ENCODE measurements at regions not wholly inside any gene's neighbourhood (a gene's known extent, or its start where the extent isn't known, plus 50 kb on each side); places are given as distances from the start of the nearest gene placed in this dataset.
A peak's percentile ranks its signal among the peaks of the same experiment; 100 is the strongest.

GRCh38 chr5:5930561-5930960 lies 447.8 kb downstream of the MED10 start:
- no peak for DNase-seq

- no peak for DNase-seq
These were observed 448.9 kb downstream of the MED10 start for GRCh38 chr5:5929291-5930020.

GRCh38 chr5:5925191-5925590 lies 453.2 kb downstream of the MED10 start:
- DNase-seq, result no peak

GRCh38 chr5:5919411-5919810 lies 458.9 kb downstream of the MED10 start:
- no peak for DNase-seq

- DNase-seq, result no peak
These were observed 471.6 kb downstream of the MED10 start for GRCh38 chr5:5906778-5907177.

- no peak for DNase-seq
These were observed 473.2 kb downstream of the MED10 start for GRCh38 chr5:5905186-5905585.

GRCh38 chr5:5904113-5904512 lies 474.2 kb downstream of the MED10 start:
- no peak for DNase-seq

- DNase-seq, result no peak
These were observed 475.4 kb downstream of the MED10 start for GRCh38 chr5:5902678-5903646.

- no peak for DNase-seq
These were observed 477.9 kb downstream of the ICE1 start for GRCh38 chr5:5900350-5900749.

GRCh38 chr5:5899716-5900115 lies 477.2 kb downstream of the ICE1 start:
- no peak for DNase-seq

GRCh38 chr5:5888284-5888683 lies 465.8 kb downstream of the ICE1 start:
- no peak for DNase-seq

GRCh38 chr5:5887833-5888232 lies 465.4 kb downstream of the ICE1 start:
- DNase-seq, result no peak

GRCh38 chr5:5886812-5887486 lies 464.5 kb downstream of the ICE1 start:
- peak; percentile 77 for DNase-seq

- DNase-seq, result no peak
These were observed 463.9 kb downstream of the ICE1 start for GRCh38 chr5:5886353-5886752.

- no peak for DNase-seq
These were observed 463.3 kb downstream of the ICE1 start for GRCh38 chr5:5885782-5886181.

- no peak for DNase-seq
These were observed 462.1 kb downstream of the ICE1 start for GRCh38 chr5:5884593-5884992.

- no peak for DNase-seq
These were observed 461.1 kb downstream of the ICE1 start for GRCh38 chr5:5883562-5883961.

GRCh38 chr5:5883146-5883545 lies 460.7 kb downstream of the ICE1 start:
- DNase-seq, result no peak

GRCh38 chr5:5882706-5883105 lies 460.2 kb downstream of the ICE1 start:
- DNase-seq, result no peak

- DNase-seq, result no peak
These were observed 458.8 kb downstream of the ICE1 start for GRCh38 chr5:5881294-5881693.

GRCh38 chr5:5880077-5880763 lies 457.7 kb downstream of the ICE1 start:
- no peak for DNase-seq

- DNase-seq, result no peak
These were observed 434.9 kb downstream of the ICE1 start for GRCh38 chr5:5857396-5857795.

GRCh38 chr5:5854087-5854486 lies 431.6 kb downstream of the ICE1 start:
- DNase-seq, result no peak

Measured in activated CD8-positive, alpha-beta memory T cell treated with anti-CD3 and anti-CD28 coated beads, Interleukin-2, amount 50 U/mL, for 48 hours (primary cell).